Endothelial cell of umbilical vein (primary cell): ENCODE measurements at regions not wholly inside any gene's neighbourhood (a gene's known extent, or its start where the extent isn't known, plus 50 kb on each side); places are given as distances from the start of the nearest gene placed in this dataset.

ENCODE experiments used
- CTCF ChIP-seq, 2 donors: IDR thresholded peaks; 1 replicate in 1 of 2; 2 replicates in 1 of 2; pipeline ENCODE4 v1.5.1; 2011; ENCODE audit warnings: low read length in 2 of 2, mild to moderate bottlenecking in 2 of 2, moderate library complexity in 2 of 2, control low read depth in 1 of 2, inconsistent platforms in 1 of 2, low read depth in 1 of 2; ENCODE audit not compliant: insufficient read depth in 1 of 2; ENCODE audit errors: extremely low read depth in 1 of 2
- EZH2 ChIP-seq: IDR thresholded peaks from 2 replicates; pipeline ENCODE4 v1.6.1; 2012; ENCODE audit warnings: borderline replicate concordance, low read depth, mild to moderate bottlenecking, moderate library complexity, low read length, inconsistent platforms; ENCODE audit not compliant: severe bottlenecking
- FOS ChIP-seq: IDR thresholded peaks from 2 replicates; pipeline ENCODE4 v1.6.1; 2011; ENCODE audit warnings: mild to moderate bottlenecking, low read length, moderate library complexity, borderline replicate concordance; ENCODE audit not compliant: insufficient read depth
- JUN ChIP-seq: IDR thresholded peaks from 2 replicates; pipeline ENCODE4 v1.6.1; 2011; ENCODE audit warnings: borderline replicate concordance, low read depth; ENCODE audit not compliant: insufficient read length, insufficient read depth
- MAX ChIP-seq: IDR thresholded peaks from 2 replicates; pipeline ENCODE4 v1.6.1; 2011; ENCODE audit not compliant: insufficient read depth, insufficient read length
- MYC ChIP-seq: IDR thresholded peaks from one replicate; pipeline ENCODE4 v1.6.1; 2011; ENCODE audit warnings: mild to moderate bottlenecking, low read depth, low read length
- POLR2A ChIP-seq: IDR thresholded peaks from 2 replicates; pipeline ENCODE4 v1.6.1; 2012; ENCODE audit warnings: low read depth, mild to moderate bottlenecking, control low read depth, low read length
- POLR2AphosphoS5 ChIP-seq: IDR thresholded peaks from 2 replicates; pipeline ENCODE4 v1.6.1; 2012; ENCODE audit warnings: low read depth, mild to moderate bottlenecking, control low read depth, low read length, moderate library complexity; ENCODE audit not compliant: insufficient read depth

- TF ChIP-seq CTCF (IDR thresholded peaks at IDR 0.05; ENCODE audit: extremely low read depth in 1 of 2, insufficient read depth in 1 of 2, low read depth in 1 of 2, low read length in 2 of 2) = no peak
- TF ChIP-seq JUN = no peak
- TF ChIP-seq POLR2AphosphoS5 = no peak
- TF ChIP-seq POLR2A = no peak
- TF ChIP-seq MYC = no peak
- no peak for TF ChIP-seq FOS
- no peak for TF ChIP-seq EZH2
- TF ChIP-seq MAX = no peak
Observed at GRCh38 chr1:208584167-208584755, 340.1 kb upstream of the PLXNA2 start.
